HCT116 (cell line): ENCODE measurements at regions not wholly inside any gene's neighbourhood (a gene's known extent, or its start where the extent isn't known, plus 50 kb on each side); places are given as distances from the start of the nearest gene placed in this dataset.

Experiments
- ATAC-seq: fragments of 200-7000 bp; cut with Tn5 transposase; 2 replicates; pipeline ENCODE4 v1.9.1; 2020; ENCODE audit warnings: mild to moderate bottlenecking, moderate library complexity
- BruUV-seq: library from RNA; stranded (reverse); fragments of 400-500 nt; replicated peaks from 2 replicates; lab custom pipeline; 2021; lab: Mats Ljungman, UMichigan
- CTCF ChIA-PET: fragments of 300-600 bp; sonication (Branson Sonifier 250); formaldehyde crosslinking; loops from one replicate; lab custom pipeline; 2021; ENCODE audit warnings: antibody characterized with exemption; lab: Charles Lee
- POLR2A ChIA-PET: fragments of 300-600, 350-600 bp; sonication (Branson Sonifier 250); formaldehyde crosslinking; loops from one replicate; lab custom pipeline; 2021; ENCODE audit warnings: antibody characterized with exemption; lab: Charles Lee
- RAD21 ChIA-PET, 2 experiments: fragments of 300-600 bp; sonication (Branson Sonifier 250); formaldehyde crosslinking; loops; one replicate each; lab custom pipeline; 2023; ENCODE audit warnings: low total read pairs in 2 of 2; ENCODE audit not compliant: uncharacterized antibody in 2 of 2, unreplicated experiment in 2 of 2, low non-redundant PET in 1 of 2; lab: Charles Lee
- DNase-seq: peaks from one replicate; pipeline ENCODE4 v3.0.0-alpha.2; 2010; ENCODE audit warnings: low read depth, low spot score
- H2AFZ ChIP-seq: fragments of 200-600 bp; shearing (Covaris generic), sonication (generic); 2 replicates; pipeline ENCODE4 v1.6.1; 2017; ENCODE audit warnings: low read depth, mixed run types, mixed read lengths, antibody characterized with exemption, low read length; ENCODE audit not compliant: poor library complexity, severe bottlenecking
- H3K27ac ChIP-seq: 2 replicates; pipeline ENCODE4 v1.5.1; 2012; ENCODE audit warnings: low read depth, low read length
- H3K27me3 ChIP-seq: fragments of 200-600 bp; sonication (generic); 2 replicates; pipeline ENCODE4 v1.6.1; 2016; ENCODE audit warnings: mixed run types, low read length, mixed read lengths; ENCODE audit not compliant: insufficient read depth
- H3K36me3 ChIP-seq, 2 experiments: fragments of 200-500 bp in 1 of 2; fragments of 200-600 bp in 1 of 2; sonication (Bioruptor generic) in 1 of 2; sonication (generic) in 1 of 2; 2 replicates each; pipeline versions ENCODE4 v1.5.1 to v1.6.1; 2014 to 2016; ENCODE audit warnings: low read length in 2 of 2, inconsistent platforms in 1 of 2, mixed read lengths in 1 of 2, mixed run types in 1 of 2; ENCODE audit not compliant: insufficient read depth in 2 of 2, control insufficient read depth in 1 of 2
- H3K4me1 ChIP-seq, 2 experiments: fragments of 200-600 bp in 1 of 2; sonication (generic) in 1 of 2; 2 replicates each; pipeline versions ENCODE4 v1.5.1 to v1.6.1; 2012 to 2017; ENCODE audit warnings: low read length in 2 of 2, inconsistent platforms in 1 of 2, mild to moderate bottlenecking in 1 of 2, mixed read lengths in 1 of 2, mixed run types in 1 of 2, moderate library complexity in 1 of 2; ENCODE audit not compliant: insufficient read depth in 2 of 2, control insufficient read depth in 1 of 2
- H3K4me2 ChIP-seq: fragments of 200-600 bp; sonication (generic); 2 replicates; pipeline ENCODE4 v1.6.1; 2017; ENCODE audit warnings: mixed run types, low read length, mixed read lengths
- H3K4me3 ChIP-seq, 2 experiments: fragments of 200-600 bp in 1 of 2; sonication (generic) in 1 of 2; replicated peaks in 1 of 2; 2 replicates each; pipeline ENCODE4 v1.5.1; 2011 to 2016; ENCODE audit warnings: low read length in 2 of 2, control low read depth in 1 of 2, low read depth in 1 of 2, mild to moderate bottlenecking in 1 of 2, mixed read lengths in 1 of 2, mixed run types in 1 of 2
- H3K79me2 ChIP-seq: fragments of 200-600 bp; sonication (generic); 2 replicates; pipeline ENCODE4 v1.6.1; 2017; ENCODE audit warnings: mild to moderate bottlenecking, mixed run types, low read length, moderate library complexity, mixed read lengths; ENCODE audit not compliant: insufficient read depth
- H3K9ac ChIP-seq: fragments of 200-600 bp; sonication (generic); 2 replicates; pipeline ENCODE4 v1.6.1; 2016; ENCODE audit warnings: low read length, mixed read lengths
- H3K9me2 ChIP-seq: fragments of 200-600 bp; sonication (generic), shearing (Covaris generic); 2 replicates; pipeline ENCODE4 v1.6.1; 2017; ENCODE audit warnings: mixed run types, mild to moderate bottlenecking, moderate library complexity; ENCODE audit not compliant: insufficient read depth
- H3K9me3 ChIP-seq, 2 experiments: fragments of 200-500 bp in 1 of 2; fragments of 200-600 bp in 1 of 2; sonication (Bioruptor generic) in 1 of 2; sonication (generic) in 1 of 2; 2 replicates each; pipeline ENCODE4 v1.6.1; 2014 to 2017; ENCODE audit warnings: low read length in 2 of 2, mixed read lengths in 2 of 2, inconsistent platforms in 1 of 2, low read depth in 1 of 2, mild to moderate bottlenecking in 1 of 2, mixed run types in 1 of 2, moderate library complexity in 1 of 2; ENCODE audit not compliant: control insufficient read depth in 1 of 2, insufficient read depth in 1 of 2
- H4K20me1 ChIP-seq: fragments of 200-600 bp; sonication (generic), shearing (Covaris generic); 2 replicates; pipeline ENCODE4 v1.6.1; 2017; ENCODE audit warnings: mixed run types, mild to moderate bottlenecking, moderate library complexity; ENCODE audit not compliant: insufficient read depth
- CBX3 ChIP-seq: IDR thresholded peaks from 2 replicates; pipeline ENCODE4 v1.6.1; 2012; ENCODE audit warnings: low read depth
- CTCF ChIP-seq, 3 experiments: fragments of 200-600 bp in 1 of 3; sonication (generic) in 1 of 3; IDR thresholded peaks in 2 of 3; conservative IDR thresholded peaks in 1 of 3; 2 replicates each; pipeline ENCODE4 v1.5.1; 2012 to 2017; ENCODE audit warnings: low read depth in 2 of 3, low read length in 2 of 3, antibody characterized with exemption in 1 of 3, borderline replicate concordance in 1 of 3, control low read depth in 1 of 3, mild to moderate bottlenecking in 1 of 3, mixed read lengths in 1 of 3, mixed run types in 1 of 3, moderate library complexity in 1 of 3; ENCODE audit not compliant: insufficient read depth in 1 of 3
- EGR1 ChIP-seq: IDR thresholded peaks from 2 replicates; pipeline ENCODE4 v1.6.1; 2012; ENCODE audit warnings: low read depth
- EZH2 ChIP-seq: fragments of 200-600 bp; sonication (generic); IDR thresholded peaks from 2 replicates; pipeline ENCODE4 v1.6.1; 2017; ENCODE audit warnings: antibody characterized with exemption, mixed run types
- FOSL1 ChIP-seq: IDR thresholded peaks from 2 replicates; pipeline ENCODE4 v1.6.1; 2012; ENCODE audit warnings: low read depth
- POLR2A ChIP-seq: IDR thresholded peaks from 2 replicates; pipeline ENCODE4 v1.7.0; 2011; ENCODE audit warnings: borderline replicate concordance; ENCODE audit not compliant: insufficient read depth, insufficient read length; ENCODE audit errors: extremely low read depth
- POLR2AphosphoS5 ChIP-seq: IDR thresholded peaks from 2 replicates; pipeline ENCODE4 v1.6.1; 2011; ENCODE audit warnings: mild to moderate bottlenecking, low read depth, low read length, moderate library complexity
- SP1 ChIP-seq: IDR thresholded peaks from 2 replicates; pipeline ENCODE4 v1.6.1; 2012; ENCODE audit warnings: low read depth
- YY1 ChIP-seq: IDR thresholded peaks from 2 replicates; pipeline ENCODE4 v1.6.1; 2011; ENCODE audit warnings: low read length, low read depth, moderate library complexity, mild to moderate bottlenecking; ENCODE audit not compliant: insufficient replicate concordance; ENCODE audit errors: extremely low read depth
- intact Hi-C: fragments of 100-400 bp; cut with micrococcal nuclease; formaldehyde crosslinking; loops from 2 replicates; pipeline ENCODE4 v1.10.0; 2022

GRCh38 chr21:30081506-30081905, 85.1 kb downstream of the CLDN17 start:
- BruUV-seq: no TSS peak
- CTCF ChIA-PET: no interaction called here

GRCh38 chr21:30072496-30072895, 94.1 kb downstream of the CLDN17 start:
- POLR2A ChIA-PET: no interaction called here
- no peaks in the 10 kb centered on the region for H3K27me3 ChIP-seq
- no TSS peak for BruUV-seq
- H3K4me1 ChIP-seq: no peaks in the 10 kb centered on the region
- H3K79me2 ChIP-seq: no peaks in the 10 kb centered on the region
- no peak overlapping the region for H3K9ac ChIP-seq
- no peak overlapping the region for H3K4me3 ChIP-seq
- H3K4me2 ChIP-seq: no peak overlapping the region
- TF ChIP-seq YY1 (no peak), FOSL1 (no peak), POLR2A (no peak), POLR2AphosphoS5 (no peak), SP1 (no peak), EGR1 (no peak), CBX3 (no peak)
- H4K20me1 ChIP-seq: no peaks in the 10 kb centered on the region
- peaks cover 19 to 27% of the 10 kb centered on the region in 2 experiments; a peak in 2 of 4 replicates for H3K9me3 ChIP-seq
- CTCF ChIA-PET: no interaction called here
- H3K36me3 ChIP-seq: no peaks in the 10 kb centered on the region
- intact Hi-C loops: no loop called here
- no peak overlapping the region for H3K27ac ChIP-seq
- ATAC-seq (no peak), DNase-seq (no peak)
- RAD21 ChIA-PET: no interaction called here
- no peak overlapping the region for H2AFZ ChIP-seq
- H3K9me2 ChIP-seq: no peaks in the 10 kb centered on the region

More at GRCh38 chr21:30081506-30081905, 85.1 kb downstream of the CLDN17 start:
- TF ChIP-seq CTCF (IDR thresholded peaks at IDR 0.05 in 2 of 3, conservative IDR thresholded peaks at IDR 0.05 in 1 of 3; ENCODE audit: borderline replicate concordance in 1 of 3, insufficient read depth in 1 of 3, low read depth in 2 of 3, low read length in 2 of 3) (no peak), POLR2A (no peak), POLR2AphosphoS5 (no peak), EZH2 (no peak)
- Histone ChIP-seq H3K27ac (no peak overlapping the region), H3K36me3 (no peaks in the 10 kb centered on the region), H3K27me3 (no peaks in the 10 kb centered on the region), H2AFZ (no peak overlapping the region), H3K4me1 (no peaks in the 10 kb centered on the region), H3K79me2 (no peaks in the 10 kb centered on the region), H3K4me3 (no peak overlapping the region), H3K9me3 (peaks cover 9 to 38% of the 10 kb centered on the region in 2 experiments; a peak in 2 of 4 replicates), H4K20me1 (no peaks in the 10 kb centered on the region), H3K9me2 (no peaks in the 10 kb centered on the region), H3K9ac (no peak overlapping the region), H3K4me2 (no peak overlapping the region)
- ATAC-seq: no peak
- intact Hi-C loops: no loop called here
- ChIA-PET POLR2A (no interaction called here), RAD21 (no interaction called here)
- no peak for DNase-seq
